NCI-H146 (cell line): ENCODE measurements at regions not wholly inside any gene's neighbourhood (a gene's known extent, or its start where the extent isn't known, plus 50 kb on each side); places are given as distances from the start of the nearest gene placed in this dataset.
"Not testable (repeated sequence)": the region's sequence is repeated elsewhere in the genome, so short reads cannot be mapped to it uniquely, and the experiment has no call there.

Source experiments
- DNase-seq: peaks from one replicate; lab custom pipeline; 2025; lab: John Stamatoyannopoulos, UW

- no peak for DNase-seq
Observed at GRCh38 chr5:101362067-101362466, 459.0 kb upstream of the ST8SIA4 start.

GRCh38 chr5:101346906-101347305 is 443.8 kb upstream of the ST8SIA4 start:
- DNase-seq: no peak

GRCh38 chr5:101346447-101346846 is 443.4 kb upstream of the ST8SIA4 start:
- no peak for DNase-seq

- DNase-seq: no peak
Observed at GRCh38 chr5:101338226-101338625, 435.1 kb upstream of the ST8SIA4 start.

GRCh38 chr5:101327816-101328215 is 424.7 kb upstream of the ST8SIA4 start:
- no peak for DNase-seq

- no peak for DNase-seq
Observed at GRCh38 chr5:101326766-101327165, 423.7 kb upstream of the ST8SIA4 start.

- not testable (repeated sequence) for DNase-seq
Observed at GRCh38 chr5:101316401-101316800, 413.3 kb upstream of the ST8SIA4 start.

- DNase-seq: peak; percentile 30
Observed at GRCh38 chr5:101306391-101307137, 403.5 kb upstream of the ST8SIA4 start.

- no peak for DNase-seq
Observed at GRCh38 chr5:101296477-101296876, 393.4 kb upstream of the ST8SIA4 start.

- no peak for DNase-seq
Observed at GRCh38 chr5:101292199-101292598, 389.1 kb upstream of the ST8SIA4 start.

- DNase-seq: not testable (repeated sequence)
Observed at GRCh38 chr5:101290761-101291160, 387.7 kb upstream of the ST8SIA4 start.

GRCh38 chr5:101288633-101289032 is 385.6 kb upstream of the ST8SIA4 start:
- DNase-seq: no peak

- DNase-seq: no peak
Observed at GRCh38 chr5:101284736-101285375, 381.8 kb upstream of the ST8SIA4 start.

GRCh38 chr5:101283938-101284337 is 380.9 kb upstream of the ST8SIA4 start:
- DNase-seq: not testable (repeated sequence)

GRCh38 chr5:101278917-101279316 is 375.8 kb upstream of the ST8SIA4 start:
- DNase-seq: no peak

- DNase-seq: no peak
Observed at GRCh38 chr5:101278011-101278687, 375.1 kb upstream of the ST8SIA4 start.

- DNase-seq: no peak
Observed at GRCh38 chr5:101271945-101272344, 368.9 kb upstream of the ST8SIA4 start.

- DNase-seq: no peak
Observed at GRCh38 chr5:101271416-101271815, 368.3 kb upstream of the ST8SIA4 start.

GRCh38 chr5:101260857-101261256 is 357.8 kb upstream of the ST8SIA4 start:
- DNase-seq: no peak

- no peak for DNase-seq
Observed at GRCh38 chr5:101253096-101253495, 350.0 kb upstream of the ST8SIA4 start.

- no peak for DNase-seq
Observed at GRCh38 chr5:101244621-101245020, 341.5 kb upstream of the ST8SIA4 start.

- DNase-seq: no peak
Observed at GRCh38 chr5:101212942-101213514, 309.9 kb upstream of the ST8SIA4 start.

- no peak for DNase-seq
Observed at GRCh38 chr5:101206534-101206933, 303.5 kb upstream of the ST8SIA4 start.
